ENCODE measurements at regions not wholly inside any gene's neighbourhood (a gene's known extent, or its start where the extent isn't known, plus 50 kb on each side); places are given as distances from the start of the nearest gene placed in this dataset.

- TF ChIP-seq EP300 (IDR thresholded peaks at IDR 0.05; ENCODE audit: low read depth), result no peak
- TF ChIP-seq POLR2A (IDR thresholded peaks at IDR 0.05), result no peak
- TF ChIP-seq POLR2AphosphoS5 (IDR thresholded peaks at IDR 0.05), result no peak
- TF ChIP-seq, protein P1, sequence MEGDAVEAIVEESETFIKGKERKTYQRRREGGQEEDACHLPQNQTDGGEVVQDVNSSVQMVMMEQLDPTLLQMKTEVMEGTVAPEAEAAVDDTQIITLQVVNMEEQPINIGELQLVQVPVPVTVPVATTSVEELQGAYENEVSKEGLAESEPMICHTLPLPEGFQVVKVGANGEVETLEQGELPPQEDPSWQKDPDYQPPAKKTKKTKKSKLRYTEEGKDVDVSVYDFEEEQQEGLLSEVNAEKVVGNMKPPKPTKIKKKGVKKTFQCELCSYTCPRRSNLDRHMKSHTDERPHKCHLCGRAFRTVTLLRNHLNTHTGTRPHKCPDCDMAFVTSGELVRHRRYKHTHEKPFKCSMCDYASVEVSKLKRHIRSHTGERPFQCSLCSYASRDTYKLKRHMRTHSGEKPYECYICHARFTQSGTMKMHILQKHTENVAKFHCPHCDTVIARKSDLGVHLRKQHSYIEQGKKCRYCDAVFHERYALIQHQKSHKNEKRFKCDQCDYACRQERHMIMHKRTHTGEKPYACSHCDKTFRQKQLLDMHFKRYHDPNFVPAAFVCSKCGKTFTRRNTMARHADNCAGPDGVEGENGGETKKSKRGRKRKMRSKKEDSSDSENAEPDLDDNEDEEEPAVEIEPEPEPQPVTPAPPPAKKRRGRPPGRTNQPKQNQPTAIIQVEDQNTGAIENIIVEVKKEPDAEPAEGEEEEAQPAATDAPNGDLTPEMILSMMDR (IDR thresholded peaks at IDR 0.05), result no peak
- in situ Hi-C loops (cut with MboI; ENCODE audit: low pct_ligation_motif_present in 1 of 4, low pct_unique_long_range_greater_than_20kb in 1 of 4, low sequenced_read_pairs in 3 of 4) (no loop called here), intact Hi-C loops (cut with DNase I; ENCODE audit: low total_unique reads) (no loop called here)
- H3K27me3 ChIP-seq, result no peaks in the 10 kb centered on the region
- 47% methylated on average over 3 of the region's 3 CpGs for WGBS, 2 donors (ENCODE audit: low coverage in 1 of 2)
- H3K36me3 ChIP-seq, result no peaks in the 10 kb centered on the region
- no peak for DNase-seq
- H3K4me3 ChIP-seq, result no peak overlapping the region
- H3K4me1 ChIP-seq, result no peaks in the 10 kb centered on the region
- H3K27ac ChIP-seq, result no peak overlapping the region
- H3K9me3 ChIP-seq, result no peaks in the 10 kb centered on the region
Measured at GRCh38 chr3:22236490-22237270, 485.7 kb upstream of the ZNF385D start.

GRCh38 chr3:22239011-22239410, 488.0 kb upstream of the ZNF385D start:
- intact Hi-C loops (cut with DNase I; ENCODE audit: low total_unique reads), result no loop called here
- no peaks in the 10 kb centered on the region for H3K36me3 ChIP-seq
- DNase-seq, result no peak
- no peaks in the 10 kb centered on the region for H3K4me1 ChIP-seq
- H3K27ac ChIP-seq, result no peak overlapping the region
- in situ Hi-C loops (cut with MboI; ENCODE audit: low pct_ligation_motif_present in 1 of 4, low pct_unique_long_range_greater_than_20kb in 1 of 4, low sequenced_read_pairs in 3 of 4), result no loop called here
- H3K27me3 ChIP-seq, result no peaks in the 10 kb centered on the region
- no peaks in the 10 kb centered on the region for H3K9me3 ChIP-seq
- no peak overlapping the region for H3K4me3 ChIP-seq
- TF ChIP-seq EP300 (IDR thresholded peaks at IDR 0.05; ENCODE audit: low read depth) (no peak), POLR2AphosphoS5 (IDR thresholded peaks at IDR 0.05) (no peak), POLR2A (IDR thresholded peaks at IDR 0.05) (no peak)
- TF ChIP-seq, protein P1 (IDR thresholded peaks at IDR 0.05), result no peak
- 26 to 67% methylated on average over 3 to 4 of the region's 4 CpGs for WGBS, 2 donors (ENCODE audit: low coverage in 1 of 2)

- Histone ChIP-seq H3K9me3 (no peaks in the 10 kb centered on the region), H3K4me1 (no peaks in the 10 kb centered on the region), H3K27me3 (no peaks in the 10 kb centered on the region), H3K36me3 (no peaks in the 10 kb centered on the region), H3K4me3 (no peak overlapping the region), H3K27ac (no peak overlapping the region)
- TF ChIP-seq POLR2A (IDR thresholded peaks at IDR 0.05) (no peak), POLR2AphosphoS5 (IDR thresholded peaks at IDR 0.05) (no peak), EP300 (IDR thresholded peaks at IDR 0.05; ENCODE audit: low read depth) (no peak)
- TF ChIP-seq, protein P1 (IDR thresholded peaks at IDR 0.05), result no peak
- in situ Hi-C loops (cut with MboI; ENCODE audit: low pct_ligation_motif_present in 1 of 4, low pct_unique_long_range_greater_than_20kb in 1 of 4, low sequenced_read_pairs in 3 of 4) (no loop called here), intact Hi-C loops (cut with DNase I; ENCODE audit: low total_unique reads) (no loop called here)
- 61 to 70% methylated on average over 2 of the region's 2 CpGs for WGBS, 2 donors (ENCODE audit: low coverage in 1 of 2)
- no peak for DNase-seq
Measured at GRCh38 chr3:22241110-22241509, 490.1 kb upstream of the ZNF385D start.

DNA sequence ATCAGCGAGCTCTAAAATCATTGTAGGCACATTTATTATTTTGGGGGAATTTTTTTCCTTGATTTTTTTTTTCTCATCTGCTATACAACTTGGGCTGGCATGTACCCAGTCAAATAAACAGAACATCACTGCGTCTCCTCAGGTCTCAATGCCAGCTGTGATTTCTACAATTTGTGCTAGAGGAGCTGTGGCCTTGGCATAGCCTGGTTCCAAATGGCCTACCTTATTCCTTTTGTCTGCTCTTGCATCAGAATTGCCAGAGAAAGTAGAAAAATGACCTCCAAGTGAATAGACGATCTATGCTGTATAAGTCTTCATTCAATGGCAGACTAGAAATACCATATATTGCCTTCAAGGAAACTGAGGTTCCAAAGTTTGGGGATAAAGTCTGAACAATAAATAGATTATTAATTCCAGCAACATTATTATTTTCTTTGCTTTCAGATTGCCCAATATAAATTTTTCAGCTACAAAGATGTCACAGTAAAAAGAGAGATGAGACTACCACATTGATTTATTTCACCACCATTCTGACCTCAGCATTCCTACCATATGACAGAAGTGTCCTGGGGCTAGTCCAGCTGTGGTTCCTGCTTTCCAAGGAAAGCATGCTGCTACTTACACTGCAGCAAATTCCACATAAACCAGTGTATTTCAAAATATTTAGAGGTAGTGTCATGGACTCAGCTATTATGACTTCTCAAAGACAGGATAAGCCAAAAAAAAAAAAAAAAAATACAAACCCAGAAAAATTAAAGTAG, 493.9 kb upstream of the ZNF385D start:
- H3K36me3 ChIP-seq, result no peaks in the 10 kb centered on the region
- no peaks in the 10 kb centered on the region for H3K4me1 ChIP-seq
- 60 to 70% methylated on average over 3 of the region's 3 CpGs for WGBS, 2 donors (ENCODE audit: low coverage in 1 of 2)
- intact Hi-C loops (cut with DNase I; ENCODE audit: low total_unique reads) (no loop called here), in situ Hi-C loops (cut with MboI; ENCODE audit: low pct_ligation_motif_present in 1 of 4, low pct_unique_long_range_greater_than_20kb in 1 of 4, low sequenced_read_pairs in 3 of 4) (no loop called here)
- TF ChIP-seq, protein P1 (IDR thresholded peaks at IDR 0.05), result no peak
- TF ChIP-seq POLR2A (IDR thresholded peaks at IDR 0.05), result no peak
- no peak for TF ChIP-seq EP300 (IDR thresholded peaks at IDR 0.05; ENCODE audit: low read depth)
- no peak for TF ChIP-seq POLR2AphosphoS5 (IDR thresholded peaks at IDR 0.05)
- DNase-seq, result no peak
- no peaks in the 10 kb centered on the region for H3K9me3 ChIP-seq
- no peak overlapping the region for H3K27ac ChIP-seq
- H3K27me3 ChIP-seq, result no peaks in the 10 kb centered on the region
- no peak overlapping the region for H3K4me3 ChIP-seq
